ENCODE measurements at regions not wholly inside any gene's neighbourhood (a gene's known extent, or its start where the extent isn't known, plus 50 kb on each side); places are given as distances from the start of the nearest gene placed in this dataset.
"Not testable (repeated sequence)": the region's sequence is repeated elsewhere in the genome, so short reads cannot be mapped to it uniquely, and the experiment has no call there.

DNA sequence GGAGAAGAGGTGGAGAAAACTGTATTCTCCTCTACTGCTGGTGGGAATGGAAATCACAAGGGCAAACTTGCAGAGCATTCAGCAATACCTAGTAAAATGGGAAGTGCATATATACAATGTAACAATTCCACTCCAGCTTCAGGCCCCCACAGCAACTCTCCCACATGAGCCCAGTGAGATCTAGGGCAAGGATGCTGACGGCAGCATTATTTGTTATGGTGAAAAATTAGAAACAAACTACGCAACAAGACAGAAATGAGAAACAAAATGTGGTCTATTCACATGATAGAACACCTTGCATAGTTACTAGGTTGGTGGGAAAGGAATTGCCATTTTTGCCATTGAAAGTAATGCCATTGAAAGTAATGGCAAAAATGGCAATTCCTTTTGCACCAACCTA lies 98.9 kb upstream of the SRSF6 start:
- Mint-ChIP-seq H3K9me3 (peaks cover 0 to 3% (median 0%) of the 10 kb centered on the region in 7 donors), H3K4me1 (no peaks in the 10 kb centered on the region), H3K4me3 (no peak overlapping the region), H3K27me3 (peaks cover 0 to 7% (median 3%) of the 10 kb centered on the region in 3 donors), H3K36me3 (no peaks in the 10 kb centered on the region), H3K27ac (no peak overlapping the region)
- ATAC-seq (ENCODE audit: low read depth in 2 of 2), result no peak
- DNase-seq, result no peak

DNA sequence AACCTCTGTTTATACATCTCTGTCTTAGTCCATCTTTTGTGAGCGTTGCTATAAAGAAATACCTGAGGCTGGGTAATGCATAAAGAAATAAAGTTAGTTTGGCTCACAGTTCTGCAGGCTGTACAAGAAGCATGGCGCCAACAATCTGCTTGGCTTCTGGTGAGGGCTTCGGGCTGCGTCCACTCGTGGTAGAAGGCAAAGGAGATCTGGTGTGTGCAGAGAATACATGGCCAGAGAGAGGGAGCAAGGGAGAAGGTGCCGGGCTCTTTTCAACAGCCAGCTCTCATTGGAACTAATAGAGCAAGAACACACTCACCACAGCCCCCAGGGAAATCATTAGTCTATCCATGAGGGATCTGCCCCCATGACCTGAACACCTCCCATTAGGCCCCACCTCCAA lies 100.3 kb upstream of the SRSF6 start:
- no peaks in the 10 kb centered on the region for H3K27me3 Mint-ChIP-seq
- no peaks in the 10 kb centered on the region for H3K4me1 Mint-ChIP-seq
- no peaks in the 10 kb centered on the region for H3K36me3 Mint-ChIP-seq
- DNase-seq, result no peak
- peak overlapping the region in 1 of 6 donors; percentile 27 for H3K27ac Mint-ChIP-seq
- no peak for ATAC-seq (ENCODE audit: low read depth in 2 of 2)
- no peak overlapping the region for H3K4me3 Mint-ChIP-seq
- H3K9me3 Mint-ChIP-seq, result peaks cover 0 to 3% (median 0%) of the 10 kb centered on the region in 7 donors

- peak overlapping the region in 1 of 8 donors; percentile 3 for H3K4me3 Mint-ChIP-seq
- peaks cover 0 to 3% (median 0%) of the 10 kb centered on the region in 7 donors for H3K9me3 Mint-ChIP-seq
- DNase-seq, result no peak
- H3K4me1 Mint-ChIP-seq, result no peaks in the 10 kb centered on the region
- H3K36me3 Mint-ChIP-seq, result no peaks in the 10 kb centered on the region
- no peak for ATAC-seq (ENCODE audit: low read depth in 2 of 2)
- no peak overlapping the region for H3K27ac Mint-ChIP-seq
- H3K27me3 Mint-ChIP-seq, result no peaks in the 10 kb centered on the region
Observed at GRCh38 chr20:43355610-43356009, 102.1 kb upstream of the SRSF6 start.

DNA sequence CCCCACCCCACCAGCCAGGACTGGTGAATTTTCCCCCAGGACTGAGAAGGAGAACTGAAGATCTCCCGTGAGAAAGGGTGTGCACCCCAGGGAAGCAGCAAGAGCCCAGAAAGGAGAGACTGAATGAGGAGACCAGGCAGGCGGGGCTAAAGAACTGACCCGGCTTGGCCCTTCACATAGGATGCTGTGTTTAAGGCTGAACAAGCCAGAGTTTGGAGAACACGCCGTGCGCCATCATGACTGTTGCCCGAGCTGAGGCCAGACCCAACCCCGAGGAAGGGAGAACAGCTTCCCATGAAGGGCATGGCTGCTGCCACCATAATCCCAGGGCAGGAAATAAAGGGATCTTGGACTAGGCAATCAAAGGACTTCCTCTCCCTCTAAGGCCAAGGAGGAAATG lies 104.7 kb upstream of the SRSF6 start:
- peaks cover 0 to 14% (median 11%) of the 10 kb centered on the region in 3 donors for H3K27me3 Mint-ChIP-seq

GRCh38 chr20:43350694-43351093 lies 107.0 kb upstream of the SRSF6 start:
- not testable (repeated sequence) for DNase-seq; ATAC-seq (ENCODE audit: low read depth in 2 of 2); H3K36me3 Mint-ChIP-seq; H3K4me1 Mint-ChIP-seq; H3K4me3 Mint-ChIP-seq; H3K9me3 Mint-ChIP-seq; H3K27ac Mint-ChIP-seq
- H3K27me3 Mint-ChIP-seq, result peaks cover 4 to 17% (median 14%) of the 10 kb centered on the region in 3 donors

More for the DNA sequence above, 104.7 kb upstream of the SRSF6 start:
- Mint-ChIP-seq H3K9me3 (peaks cover 0 to 8% (median 1%) of the 10 kb centered on the region in 7 donors), H3K36me3 (peaks cover 0 to 7% of the 10 kb centered on the region in 2 donors), H3K27ac (no peak overlapping the region), H3K4me3 (peak overlapping the region in 1 of 8 donors; percentile 47), H3K4me1 (no peaks in the 10 kb centered on the region)
- DNase-seq (no peak), ATAC-seq (ENCODE audit: low read depth in 2 of 2) (no peak)

DNA sequence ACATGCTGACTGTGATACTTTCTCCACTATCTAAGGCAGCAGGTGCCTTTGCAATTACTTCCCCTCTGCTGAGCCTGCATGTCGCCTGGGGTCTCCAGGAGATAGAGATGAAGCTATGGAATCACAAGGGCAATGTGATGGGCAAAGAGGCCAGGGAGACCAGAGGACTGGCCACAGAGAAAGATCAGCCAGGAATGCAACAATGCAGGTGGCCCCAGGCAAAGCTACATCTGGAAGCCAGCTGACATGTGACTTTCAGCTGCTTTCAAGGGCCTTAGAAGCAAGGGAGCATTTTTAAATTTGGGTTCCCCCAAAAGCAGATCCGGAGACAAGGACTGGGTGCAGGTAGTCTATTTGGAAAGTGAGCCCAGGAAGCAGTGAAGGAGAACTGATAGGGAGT lies 107.9 kb upstream of the SRSF6 start:
- Mint-ChIP-seq H3K36me3 (peaks cover 0 to 8% of the 10 kb centered on the region in 2 donors), H3K4me3 (no peak overlapping the region), H3K9me3 (peaks cover 3 to 15% (median 8%) of the 10 kb centered on the region in 7 donors), H3K27ac (peak overlapping the region in 1 of 6 donors; percentile 7), H3K4me1 (no peaks in the 10 kb centered on the region), H3K27me3 (peaks cover 7 to 21% (median 18%) of the 10 kb centered on the region in 3 donors)
- DNase-seq (no peak), ATAC-seq (ENCODE audit: low read depth in 2 of 2) (no peak)

DNA sequence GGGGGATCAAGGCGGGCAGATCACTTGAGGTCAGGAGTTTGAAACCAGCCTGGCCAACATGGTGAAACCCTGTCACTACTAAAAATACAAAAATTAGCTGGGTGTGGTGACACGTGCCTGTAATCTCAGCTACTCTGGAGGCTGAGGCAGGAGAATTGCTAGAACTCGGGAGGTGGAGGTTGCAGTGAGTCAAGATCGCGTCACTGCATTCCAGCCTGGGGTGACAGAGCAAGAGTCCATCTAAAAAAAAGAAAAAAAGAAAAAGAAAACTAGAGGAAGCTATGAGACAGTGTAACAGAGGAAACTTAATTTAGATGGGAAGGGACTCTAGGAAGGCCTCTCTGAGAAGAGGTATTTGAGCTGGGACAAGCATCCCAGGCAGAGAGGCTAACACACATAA lies 109.9 kb upstream of the SRSF6 start:
- H3K4me1 Mint-ChIP-seq; ATAC-seq (ENCODE audit: low read depth in 2 of 2); H3K27ac Mint-ChIP-seq; DNase-seq; H3K4me3 Mint-ChIP-seq: not testable (repeated sequence)
- Mint-ChIP-seq H3K9me3 (peaks cover 10 to 32% (median 20%) of the 10 kb centered on the region in 7 donors), H3K27me3 (peaks cover 10 to 21% (median 18%) of the 10 kb centered on the region in 3 donors), H3K36me3 (peaks cover 0 to 21% of the 10 kb centered on the region in 2 donors)

- Mint-ChIP-seq H3K27me3 (peaks cover 10 to 21% (median 18%) of the 10 kb centered on the region in 3 donors), H3K9me3 (peaks cover 12 to 32% (median 25%) of the 10 kb centered on the region in 7 donors), H3K36me3 (peaks cover 0 to 21% of the 10 kb centered on the region in 2 donors), H3K4me1 (no peaks in the 10 kb centered on the region), H3K4me3 (no peak overlapping the region), H3K27ac (no peak overlapping the region)
- DNase-seq (no peak), ATAC-seq (ENCODE audit: low read depth in 2 of 2) (no peak)
Observed at GRCh38 chr20:43345676-43346075, 112.0 kb upstream of the SRSF6 start.

DNA sequence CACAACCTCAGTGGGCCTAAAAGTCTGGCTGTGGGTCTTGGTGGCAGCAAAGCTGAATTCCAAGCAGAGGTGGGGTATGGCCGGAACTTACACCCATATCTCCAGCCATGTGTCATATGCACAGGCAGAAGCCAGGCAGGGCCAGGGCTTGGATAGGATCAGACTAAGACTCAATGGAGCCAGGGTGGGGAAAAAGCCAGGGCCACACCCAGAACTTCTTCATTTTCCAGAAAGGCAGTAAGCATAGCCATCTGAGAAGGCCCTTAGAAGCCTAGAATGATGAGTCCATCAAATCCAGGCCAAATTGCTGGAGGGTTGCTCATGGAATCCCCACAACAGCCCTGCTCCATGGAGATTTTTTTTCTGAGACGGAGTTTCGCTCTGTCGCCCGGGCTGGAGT lies 116.2 kb upstream of the SRSF6 start:
- no peak overlapping the region for H3K4me3 Mint-ChIP-seq
- H3K27me3 Mint-ChIP-seq, result peaks cover 4 to 10% (median 10%) of the 10 kb centered on the region in 3 donors
- H3K27ac Mint-ChIP-seq, result no peak overlapping the region
- DNase-seq, result no peak
- peaks cover 14 to 34% (median 21%) of the 10 kb centered on the region in 7 donors for H3K9me3 Mint-ChIP-seq
- peaks cover 0 to 14% of the 10 kb centered on the region in 2 donors for H3K36me3 Mint-ChIP-seq
- no peak for ATAC-seq (ENCODE audit: low read depth in 2 of 2)
- no peaks in the 10 kb centered on the region for H3K4me1 Mint-ChIP-seq

DNA sequence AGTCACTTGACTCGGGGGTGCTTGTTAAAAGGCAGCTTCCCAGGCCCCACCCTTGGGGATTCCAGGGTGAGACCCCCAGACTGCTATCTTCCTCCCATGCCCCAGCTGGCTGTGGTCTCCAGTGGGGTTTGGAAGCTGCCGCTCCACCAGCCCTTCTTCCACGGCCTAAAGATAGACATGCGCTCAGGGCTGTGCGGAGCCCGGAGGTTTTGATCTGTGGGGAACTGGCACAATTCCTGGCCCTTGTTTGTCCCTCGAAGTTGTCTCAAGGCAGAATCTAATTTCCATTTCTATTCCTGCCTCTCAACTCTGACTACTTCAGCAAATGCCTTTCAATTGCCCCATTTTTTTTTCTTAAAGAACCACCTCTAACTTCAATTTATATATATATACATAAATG lies 120.7 kb upstream of the SRSF6 start:
- no peak overlapping the region for H3K27ac Mint-ChIP-seq

DNA sequence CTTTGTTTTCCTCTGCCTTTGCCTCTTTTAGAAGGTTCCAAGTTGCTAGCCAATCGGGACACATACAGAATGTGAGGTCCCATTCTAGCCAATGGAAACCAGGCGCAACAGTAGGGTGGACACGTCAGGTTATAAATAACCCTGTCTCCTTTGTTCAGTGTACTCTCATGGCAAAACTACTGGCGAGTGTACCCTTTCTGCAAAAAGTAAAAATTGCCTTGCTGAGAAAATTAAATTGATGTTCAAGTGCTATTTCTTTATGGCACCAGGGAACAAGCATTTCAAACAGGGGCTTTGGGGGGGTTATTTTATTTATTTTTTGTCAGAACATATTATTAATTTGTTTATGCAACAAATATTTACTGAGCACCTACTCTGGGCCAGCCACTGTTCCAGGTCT lies 123.6 kb upstream of the SRSF6 start:
- no peak for DNase-seq
- Mint-ChIP-seq H3K9me3 (peaks cover 16 to 41% (median 29%) of the 10 kb centered on the region in 7 donors), H3K27me3 (no peaks in the 10 kb centered on the region)

More for the DNA sequence above, 120.7 kb upstream of the SRSF6 start:
- H3K36me3 Mint-ChIP-seq, result peaks cover 6 to 11% of the 10 kb centered on the region in 2 donors
- H3K27me3 Mint-ChIP-seq, result no peaks in the 10 kb centered on the region
- no peak for DNase-seq
- H3K4me1 Mint-ChIP-seq, result no peaks in the 10 kb centered on the region
- peaks cover 17 to 40% (median 33%) of the 10 kb centered on the region in 7 donors for H3K9me3 Mint-ChIP-seq
- H3K4me3 Mint-ChIP-seq, result no peak overlapping the region
- ATAC-seq (ENCODE audit: low read depth in 2 of 2), result no peak

GRCh38 chr20:43331906-43332305 lies 125.8 kb upstream of the SRSF6 start:
- DNase-seq (no peak), ATAC-seq (ENCODE audit: low read depth in 2 of 2) (no peak)
- peaks cover 6 to 11% of the 10 kb centered on the region in 2 donors for H3K36me3 Mint-ChIP-seq
- peaks cover 17 to 45% (median 29%) of the 10 kb centered on the region in 7 donors for H3K9me3 Mint-ChIP-seq
- H3K4me3 Mint-ChIP-seq, result no peak overlapping the region
- H3K27ac Mint-ChIP-seq, result no peak overlapping the region
- no peaks in the 10 kb centered on the region for H3K4me1 Mint-ChIP-seq
- H3K27me3 Mint-ChIP-seq, result no peaks in the 10 kb centered on the region

More for the DNA sequence above, 123.6 kb upstream of the SRSF6 start:
- ATAC-seq (ENCODE audit: low read depth in 2 of 2), result no peak
- H3K4me1 Mint-ChIP-seq, result no peaks in the 10 kb centered on the region
- no peak overlapping the region for H3K27ac Mint-ChIP-seq
- peaks cover 6 to 11% of the 10 kb centered on the region in 2 donors for H3K36me3 Mint-ChIP-seq
- H3K4me3 Mint-ChIP-seq, result no peak overlapping the region

GRCh38 chr20:43328697-43329096 lies 129.0 kb upstream of the SRSF6 start:
- DNase-seq (no peak), ATAC-seq (ENCODE audit: low read depth in 2 of 2) (no peak)
- peaks cover 0 to 2% of the 10 kb centered on the region in 2 donors for H3K36me3 Mint-ChIP-seq
- peaks cover 5 to 11% (median 8%) of the 10 kb centered on the region in 3 donors for H3K27me3 Mint-ChIP-seq
- H3K27ac Mint-ChIP-seq, result no peak overlapping the region
- no peaks in the 10 kb centered on the region for H3K4me1 Mint-ChIP-seq
- H3K4me3 Mint-ChIP-seq, result no peak overlapping the region
- H3K9me3 Mint-ChIP-seq, result peaks cover 2 to 26% (median 8%) of the 10 kb centered on the region in 7 donors

- not testable (repeated sequence) for DNase-seq; H3K4me1 Mint-ChIP-seq; H3K27ac Mint-ChIP-seq; H3K4me3 Mint-ChIP-seq; ATAC-seq (ENCODE audit: low read depth in 2 of 2); H3K36me3 Mint-ChIP-seq
- Mint-ChIP-seq H3K27me3 (peaks cover 5 to 11% (median 8%) of the 10 kb centered on the region in 3 donors), H3K9me3 (peaks cover 0 to 18% (median 7%) of the 10 kb centered on the region in 7 donors)
Observed at GRCh38 chr20:43327234-43327633, 130.5 kb upstream of the SRSF6 start.
